EL (cell line): ENCODE measurements at regions not wholly inside any gene's neighbourhood (a gene's known extent, or its start where the extent isn't known, plus 50 kb on each side); places are given as distances from the start of the nearest gene placed in this dataset.

ENCODE experiments used
- DNase-seq: peaks from one replicate; pipeline ENCODE4 v3.0.0-alpha.2; 2016

- peak; percentile 67 for DNase-seq
Measured at GRCh38 chr2:212686285-212686895, 147.8 kb upstream of the ERBB4 start.

GRCh38 chr2:212683346-212684097, 144.9 kb upstream of the ERBB4 start:
- peak; percentile 53 for DNase-seq

GRCh38 chr2:212682937-212683336, 144.3 kb upstream of the ERBB4 start:
- DNase-seq: no peak

- DNase-seq: no peak
Measured at GRCh38 chr2:212677466-212677865, 138.9 kb upstream of the ERBB4 start.

- peak; percentile 36 for DNase-seq
Measured at GRCh38 chr2:212672186-212672585, 133.6 kb upstream of the ERBB4 start.

- DNase-seq: no peak
Measured at GRCh38 chr2:212669761-212670160, 131.2 kb upstream of the ERBB4 start.

- no peak for DNase-seq
Measured at GRCh38 chr2:212667751-212668316, 129.2 kb upstream of the ERBB4 start.

GRCh38 chr2:212665948-212666347, 127.3 kb upstream of the ERBB4 start:
- no peak for DNase-seq

GRCh38 chr2:212659441-212659840, 120.8 kb upstream of the ERBB4 start:
- no peak for DNase-seq

GRCh38 chr2:212649646-212650045, 111.0 kb upstream of the ERBB4 start:
- DNase-seq: no peak

GRCh38 chr2:212646698-212647366, 108.2 kb upstream of the ERBB4 start:
- peak; percentile 90 for DNase-seq

- DNase-seq: no peak
Measured at GRCh38 chr2:212644195-212644837, 105.7 kb upstream of the ERBB4 start.

GRCh38 chr2:212640428-212640827, 101.8 kb upstream of the ERBB4 start:
- no peak for DNase-seq

GRCh38 chr2:212638694-212639093, 100.1 kb upstream of the ERBB4 start:
- DNase-seq: no peak

- DNase-seq: no peak
Measured at GRCh38 chr2:212628586-212628985, 90.0 kb upstream of the ERBB4 start.

GRCh38 chr2:212626371-212626918, 87.8 kb upstream of the ERBB4 start:
- DNase-seq: peak; percentile 15

GRCh38 chr2:212619954-212620353, 81.4 kb upstream of the ERBB4 start:
- peak; percentile 56 for DNase-seq

GRCh38 chr2:212618636-212619035, 80.0 kb upstream of the ERBB4 start:
- peak; percentile 61 for DNase-seq

- DNase-seq: no peak
Measured at GRCh38 chr2:212610872-212611425, 72.3 kb upstream of the ERBB4 start.

- no peak for DNase-seq
Measured at GRCh38 chr2:212609479-212609878, 70.9 kb upstream of the ERBB4 start.

GRCh38 chr2:212607080-212607479, 68.5 kb upstream of the ERBB4 start:
- no peak for DNase-seq

GRCh38 chr2:212606232-212606631, 67.6 kb upstream of the ERBB4 start:
- no peak for DNase-seq

- DNase-seq: no peak
Measured at GRCh38 chr2:212596688-212597087, 58.1 kb upstream of the ERBB4 start.
